IMR-90 (cell line): ENCODE measurements at regions not wholly inside any gene's neighbourhood (a gene's known extent, or its start where the extent isn't known, plus 50 kb on each side); places are given as distances from the start of the nearest gene placed in this dataset.

Experiments used
- ATAC-seq: fragments of 200-7000 bp; cut with Tn5 transposase; 2 replicates; pipeline ENCODE4 v1.9.1; 2020; ENCODE audit warnings: low read depth, mild to moderate bottlenecking, moderate library complexity
- BruUV-seq: library from RNA; stranded (reverse); fragments of 400-500 nt; replicated peaks from 2 replicates; lab custom pipeline; 2021; lab: Mats Ljungman, UMichigan
- CTCF ChIA-PET: fragments of 300-600 bp; formaldehyde crosslinking; extraction: SDS; loops from one replicate; lab custom pipeline; 2021; ENCODE audit warnings: antibody characterized with exemption; lab: Yijun Ruan, JAX
- POLR2A ChIA-PET: fragments of 300-600 bp; sonication (Branson Sonifier 250); formaldehyde crosslinking; loops from one replicate; lab custom pipeline; 2022; ENCODE audit warnings: antibody characterized with exemption; ENCODE audit not compliant: unreplicated experiment; lab: Charles Lee
- DNase-seq: peaks from one replicate; pipeline ENCODE4 v3.0.0; 2013
- H2AFZ ChIP-seq: replicated peaks from 2 replicates; pipeline ENCODE3; 2013; ENCODE audit warnings: low read length, mild to moderate bottlenecking; ENCODE audit not compliant: poor library complexity
- H2AK5ac ChIP-seq: 2 replicates; pipeline ENCODE4 v1.6.1; 2013; ENCODE audit warnings: low read depth, low read length, inconsistent platforms
- H2AK9ac ChIP-seq: replicated peaks from 2 replicates; pipeline ENCODE3; 2013; ENCODE audit warnings: mild to moderate bottlenecking, low read depth, low read length, moderate library complexity; ENCODE audit not compliant: poor library complexity
- H2BK120ac ChIP-seq: 2 replicates; pipeline ENCODE4 v1.6.1; 2013; ENCODE audit warnings: low read depth, low read length, inconsistent platforms
- H2BK15ac ChIP-seq: 3 replicates; pipeline ENCODE4 v1.6.1; 2013; ENCODE audit warnings: low read depth, low read length, inconsistent platforms
- H2BK20ac ChIP-seq: 2 replicates; pipeline ENCODE4 v1.6.1; 2013; ENCODE audit warnings: low read depth, mild to moderate bottlenecking, inconsistent platforms, low read length, moderate library complexity
- H2BK5ac ChIP-seq: 2 replicates; pipeline ENCODE4 v1.6.1; 2013; ENCODE audit warnings: mild to moderate bottlenecking, low read depth, low read length, inconsistent platforms; ENCODE audit not compliant: poor library complexity, severe bottlenecking
- H3K14ac ChIP-seq: replicated peaks from 2 replicates; pipeline ENCODE4 v1.6.1; 2013; ENCODE audit warnings: low read depth, low read length, inconsistent platforms
- H3K18ac ChIP-seq: 2 replicates; pipeline ENCODE4 v1.6.1; 2013; ENCODE audit warnings: low read depth, low read length, control low read depth
- H3K23ac ChIP-seq: 2 replicates; pipeline ENCODE4 v1.6.1; 2013; ENCODE audit warnings: low read depth, low read length, inconsistent platforms
- H3K27ac ChIP-seq: 2 replicates; pipeline ENCODE4 v1.5.1; 2013; ENCODE audit warnings: mild to moderate bottlenecking, control low read depth, low read length; ENCODE audit not compliant: insufficient read depth
- H3K27me3 ChIP-seq: 2 replicates; pipeline ENCODE4 v1.6.1; 2013; ENCODE audit warnings: low read length; ENCODE audit not compliant: control insufficient read depth, insufficient read depth
- H3K36me3 ChIP-seq: 2 replicates; pipeline ENCODE4 v1.6.1; 2013; ENCODE audit warnings: low read length, mixed read lengths; ENCODE audit not compliant: control insufficient read depth, insufficient read depth
- H3K4ac ChIP-seq: 2 replicates; pipeline ENCODE4 v1.6.1; 2013; ENCODE audit warnings: low read depth, low read length, inconsistent platforms
- H3K4me1 ChIP-seq: 2 replicates; pipeline ENCODE4 v1.6.1; 2013; ENCODE audit warnings: low read length, mixed read lengths; ENCODE audit not compliant: control insufficient read depth, insufficient read depth
- H3K4me2 ChIP-seq: 2 replicates; pipeline ENCODE4 v1.6.1; 2013; ENCODE audit warnings: low read depth, mild to moderate bottlenecking, control low read depth, low read length, moderate library complexity
- H3K4me3 ChIP-seq: 2 replicates; pipeline ENCODE4 v1.5.1; 2013; ENCODE audit warnings: low read depth, mild to moderate bottlenecking, control low read depth, low read length, moderate library complexity; ENCODE audit not compliant: insufficient read depth
- H3K56ac ChIP-seq: 2 replicates; pipeline ENCODE4 v1.6.1; 2013; ENCODE audit warnings: low read length, inconsistent platforms; ENCODE audit not compliant: insufficient read depth; ENCODE audit errors: extremely low read depth
- H3K79me1 ChIP-seq, 2 experiments: 2 replicates each; pipeline ENCODE4 v1.6.1; 2013; ENCODE audit warnings: low read length in 2 of 2, inconsistent platforms in 1 of 2, low read depth in 1 of 2
- H3K9ac ChIP-seq: 2 replicates; pipeline ENCODE4 v1.6.1; 2013; ENCODE audit warnings: low read depth, low read length, control low read depth
- H3K9me1 ChIP-seq: 2 replicates; pipeline ENCODE4 v1.6.1; 2013; ENCODE audit warnings: low read length, inconsistent platforms; ENCODE audit not compliant: insufficient read depth
- H3K9me3 ChIP-seq: 2 replicates; pipeline ENCODE4 v1.6.1; 2013; ENCODE audit warnings: low read length; ENCODE audit not compliant: control insufficient read depth, insufficient read depth
- H4K20me1 ChIP-seq: 2 replicates; pipeline ENCODE4 v1.6.1; 2013; ENCODE audit warnings: low read length, inconsistent platforms; ENCODE audit not compliant: insufficient read depth
- H4K5ac ChIP-seq: 2 replicates; pipeline ENCODE4 v1.6.1; 2013; ENCODE audit warnings: mild to moderate bottlenecking, low read depth, low read length, control low read depth
- H4K8ac ChIP-seq, 2 experiments: 2 replicates each; pipeline ENCODE4 v1.6.1; 2013; ENCODE audit warnings: low read depth in 2 of 2, low read length in 2 of 2, control low read depth in 1 of 2, inconsistent platforms in 1 of 2
- H4K91ac ChIP-seq: 2 replicates; pipeline ENCODE4 v1.6.1; 2013; ENCODE audit warnings: low read depth, low read length, inconsistent platforms; ENCODE audit not compliant: insufficient read depth
- CEBPB ChIP-seq: IDR thresholded peaks from 2 replicates; pipeline ENCODE4 v1.6.1; 2012; ENCODE audit warnings: low read depth, low read length, improper control_type of control experiment
- CHD1 ChIP-seq: IDR thresholded peaks from 2 replicates; pipeline ENCODE4 v1.6.1; 2012; ENCODE audit warnings: low read depth, low read length, improper control_type of control experiment
- FOS ChIP-seq: fragments of 150-350 bp; IDR thresholded peaks from 2 replicates; pipeline ENCODE4 v1.6.1; 2016; ENCODE audit warnings: low read depth, low read length
- MAFK ChIP-seq: IDR thresholded peaks from 2 replicates; pipeline ENCODE4 v1.6.1; 2012; ENCODE audit warnings: low read depth, low read length, improper control_type of control experiment
- MAZ ChIP-seq: IDR thresholded peaks from 2 replicates; pipeline ENCODE4 v1.6.1; 2012; ENCODE audit warnings: low read depth, mild to moderate bottlenecking, low read length, improper control_type of control experiment, moderate library complexity, borderline replicate concordance
- MXI1 ChIP-seq: IDR thresholded peaks from 2 replicates; pipeline ENCODE4 v1.6.1; 2012; ENCODE audit warnings: low read depth, mild to moderate bottlenecking, low read length, moderate library complexity, borderline replicate concordance
- NFE2L2 ChIP-seq: fragments of 150-350 bp; IDR thresholded peaks from 2 replicates; pipeline ENCODE4 v1.6.1; 2016; ENCODE audit warnings: low read depth, mild to moderate bottlenecking, low read length
- POLR2A ChIP-seq: IDR thresholded peaks from 2 replicates; pipeline ENCODE4 v1.6.1; 2012; ENCODE audit warnings: mild to moderate bottlenecking, low read depth, low read length
- RCOR1 ChIP-seq: IDR thresholded peaks from 2 replicates; pipeline ENCODE4 v1.6.1; 2012; ENCODE audit warnings: mild to moderate bottlenecking, low read length, improper control_type of control experiment; ENCODE audit not compliant: insufficient replicate concordance
- RFX5 ChIP-seq: IDR thresholded peaks from 2 replicates; pipeline ENCODE4 v1.8.0; 2012; ENCODE audit warnings: low read depth, mild to moderate bottlenecking, low read length, moderate library complexity
- WGBS, 2 experiments: methylation state at CpG; one replicate each; pipeline versions ENCODE4 v1.1.5 to v1.1.7; 2013; ENCODE audit warnings: missing lambda C conversion rate in 2 of 2; ENCODE audit not compliant: insufficient read length in 1 of 2; ENCODE audit errors: extremely low coverage in 2 of 2; 5-methylcytosine and 5-hydroxymethylcytosine counted together
- dilution Hi-C: fragments of 300-500 bp; cut with HindIII; formaldehyde crosslinking; loops from one replicate; pipeline ENCODE4 v1.14.3; 2018; ENCODE audit warnings: low sequenced_read_pairs; ENCODE audit not compliant: unreplicated experiment
- in situ Hi-C: fragments of 300-500 bp; cut with MboI; formaldehyde crosslinking; loops from 3 replicates; pipeline ENCODE4 v1.14.3; 2019; ENCODE audit warnings: low sequenced_read_pairs, inconsistent platforms, mixed read lengths
- intact Hi-C: fragments of 100-400 bp; cut with micrococcal nuclease; formaldehyde crosslinking; loops from 2 replicates; pipeline ENCODE4 v1.10.0; 2022
- TF ChIP-seq, protein P1 (sequence below): conservative IDR thresholded peaks from 2 replicates; pipeline ENCODE4 v1.5.1; 2012; ENCODE audit warnings: mild to moderate bottlenecking, low read depth, low read length, improper control_type of control experiment
- TF ChIP-seq, protein P2 (sequence below): fragments of 150-350 bp; IDR thresholded peaks from 2 replicates; pipeline ENCODE4 v1.6.1; 2016; ENCODE audit warnings: low read depth, mild to moderate bottlenecking, low read length, moderate library complexity, borderline replicate concordance

DNA sequence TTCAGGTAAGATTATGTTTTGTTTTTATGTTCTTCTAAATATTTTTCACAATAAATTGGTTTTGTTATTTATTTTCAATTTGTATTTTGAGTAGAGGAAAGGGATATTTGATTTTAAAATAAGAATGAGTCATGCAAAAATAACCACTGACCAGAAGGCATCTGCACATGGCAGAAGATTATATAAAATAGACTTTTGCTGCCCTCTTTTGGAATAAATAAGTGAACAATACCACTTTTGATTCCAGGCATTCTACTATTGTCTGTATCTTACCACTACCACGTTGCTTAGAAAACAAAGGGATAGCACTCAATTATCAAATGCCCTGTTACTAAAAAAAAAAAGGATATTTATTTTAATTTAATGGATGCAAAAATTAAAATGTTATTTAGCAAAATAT, 227.3 kb upstream of the ITGA1 start:
- Histone ChIP-seq H3K56ac (no peak overlapping the region), H3K9me1 (no peaks in the 10 kb centered on the region), H3K27ac (no peak overlapping the region), H2BK20ac (no peak overlapping the region), H3K9me3 (no peaks in the 10 kb centered on the region), H2AK9ac (no peak overlapping the region), H3K4me2 (no peak overlapping the region), H4K8ac (no peak overlapping the region), H2AFZ (no peak overlapping the region), H3K4me1 (no peaks in the 10 kb centered on the region), H2BK15ac (no peak overlapping the region), H3K4me3 (no peak overlapping the region), H3K14ac (no peak overlapping the region), H4K91ac (no peak overlapping the region), H4K20me1 (no peaks in the 10 kb centered on the region), H3K23ac (no peak overlapping the region), H3K4ac (no peak overlapping the region), H2BK5ac (no peak overlapping the region), H3K79me1 (no peaks in the 10 kb centered on the region), H3K36me3 (no peaks in the 10 kb centered on the region), H3K9ac (no peak overlapping the region), H2AK5ac (no peak overlapping the region), H3K27me3 (no peaks in the 10 kb centered on the region), H3K18ac (no peak overlapping the region), H4K5ac (no peak overlapping the region), H2BK120ac (no peak overlapping the region)
- in situ Hi-C loops (loop anchor here (25.0 kb wide), 1 partner anchor 1598 kb away; no protein-coding TSS in a partner anchor), intact Hi-C loops (loop anchor here (10.0 kb wide), 1 partner anchor 1606 kb away; no protein-coding TSS in a partner anchor), dilution Hi-C loops (no loop called here)
- TF ChIP-seq RCOR1 (no peak), RFX5 (no peak), NFE2L2 (no peak), CHD1 (no peak), MXI1 (no peak), POLR2A (no peak), CEBPB (no peak), MAZ (no peak), FOS (no peak), MAFK (no peak)
- TF ChIP-seq, protein P1, sequence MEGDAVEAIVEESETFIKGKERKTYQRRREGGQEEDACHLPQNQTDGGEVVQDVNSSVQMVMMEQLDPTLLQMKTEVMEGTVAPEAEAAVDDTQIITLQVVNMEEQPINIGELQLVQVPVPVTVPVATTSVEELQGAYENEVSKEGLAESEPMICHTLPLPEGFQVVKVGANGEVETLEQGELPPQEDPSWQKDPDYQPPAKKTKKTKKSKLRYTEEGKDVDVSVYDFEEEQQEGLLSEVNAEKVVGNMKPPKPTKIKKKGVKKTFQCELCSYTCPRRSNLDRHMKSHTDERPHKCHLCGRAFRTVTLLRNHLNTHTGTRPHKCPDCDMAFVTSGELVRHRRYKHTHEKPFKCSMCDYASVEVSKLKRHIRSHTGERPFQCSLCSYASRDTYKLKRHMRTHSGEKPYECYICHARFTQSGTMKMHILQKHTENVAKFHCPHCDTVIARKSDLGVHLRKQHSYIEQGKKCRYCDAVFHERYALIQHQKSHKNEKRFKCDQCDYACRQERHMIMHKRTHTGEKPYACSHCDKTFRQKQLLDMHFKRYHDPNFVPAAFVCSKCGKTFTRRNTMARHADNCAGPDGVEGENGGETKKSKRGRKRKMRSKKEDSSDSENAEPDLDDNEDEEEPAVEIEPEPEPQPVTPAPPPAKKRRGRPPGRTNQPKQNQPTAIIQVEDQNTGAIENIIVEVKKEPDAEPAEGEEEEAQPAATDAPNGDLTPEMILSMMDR = no peak
- TF ChIP-seq, protein P2, sequence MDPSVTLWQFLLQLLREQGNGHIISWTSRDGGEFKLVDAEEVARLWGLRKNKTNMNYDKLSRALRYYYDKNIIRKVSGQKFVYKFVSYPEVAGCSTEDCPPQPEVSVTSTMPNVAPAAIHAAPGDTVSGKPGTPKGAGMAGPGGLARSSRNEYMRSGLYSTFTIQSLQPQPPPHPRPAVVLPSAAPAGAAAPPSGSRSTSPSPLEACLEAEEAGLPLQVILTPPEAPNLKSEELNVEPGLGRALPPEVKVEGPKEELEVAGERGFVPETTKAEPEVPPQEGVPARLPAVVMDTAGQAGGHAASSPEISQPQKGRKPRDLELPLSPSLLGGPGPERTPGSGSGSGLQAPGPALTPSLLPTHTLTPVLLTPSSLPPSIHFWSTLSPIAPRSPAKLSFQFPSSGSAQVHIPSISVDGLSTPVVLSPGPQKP = no peak
- no peak for DNase-seq
- no CpG with 5 or more reads among the region's 1 CpG for WGBS, 2 experiments
- POLR2A ChIA-PET = no interaction called here
- no TSS peak for BruUV-seq
- CTCF ChIA-PET = no interaction called here
- ATAC-seq = no peak
